ENCODE measurements at regions not wholly inside any gene's neighbourhood (a gene's known extent, or its start where the extent isn't known, plus 50 kb on each side); places are given as distances from the start of the nearest gene placed in this dataset.

DNA sequence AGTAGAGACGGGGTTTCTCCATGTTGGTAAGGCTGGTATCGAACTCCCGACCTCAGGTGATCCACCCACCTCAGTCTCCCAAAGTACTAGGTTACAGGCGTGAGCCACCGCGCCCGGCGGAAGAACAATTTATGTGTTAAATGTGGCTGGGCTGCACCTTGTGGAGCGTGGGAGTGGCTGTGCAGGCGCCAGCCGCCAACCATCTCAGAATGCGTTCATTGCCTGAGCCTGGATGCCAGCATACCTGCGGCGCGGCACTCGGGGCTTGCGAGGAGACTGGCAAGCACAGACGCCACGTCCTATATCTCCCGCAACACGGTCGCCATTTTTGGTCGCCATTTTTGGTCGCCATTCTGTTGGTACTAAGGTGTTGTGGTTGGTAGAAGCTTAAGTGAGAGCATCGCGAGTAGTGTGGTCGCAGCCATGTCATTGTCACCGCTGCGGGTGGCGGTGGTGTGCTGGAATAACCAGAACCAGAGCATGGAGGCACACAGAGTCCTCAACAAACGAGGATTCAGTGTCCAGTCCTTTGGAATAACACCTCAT is 193.6 kb upstream of the HTR2C start:
- CTCF ChIA-PET: interaction anchor here (0.6 kb wide), 1 partner anchor 15 kb away, joined by 3 read pairs; no protein-coding TSS in a partner anchor
- BruUV-seq (replicated peaks): no TSS peak
- Mint-ChIP-seq H3K27ac (ENCODE audit: low read depth, unreplicated experiment) (no peak overlapping the region), H3K9me3 (ENCODE audit: unreplicated experiment) (peaks cover 2% of the 10 kb centered on the region), H3K4me3 (ENCODE audit: unreplicated experiment) (no peak overlapping the region), H3K36me3 (ENCODE audit: insufficient read depth, unreplicated experiment) (no peaks in the 10 kb centered on the region), H3K27me3 (ENCODE audit: insufficient read depth, unreplicated experiment) (peaks cover 16% of the 10 kb centered on the region), H3K4me1 (ENCODE audit: insufficient read depth, unreplicated experiment) (no peaks in the 10 kb centered on the region)
- POLR2A ChIA-PET: no interaction called here
- no peak for DNase-seq (ENCODE audit: unreplicated experiment)
- TF ChIP-seq, protein P1, sequence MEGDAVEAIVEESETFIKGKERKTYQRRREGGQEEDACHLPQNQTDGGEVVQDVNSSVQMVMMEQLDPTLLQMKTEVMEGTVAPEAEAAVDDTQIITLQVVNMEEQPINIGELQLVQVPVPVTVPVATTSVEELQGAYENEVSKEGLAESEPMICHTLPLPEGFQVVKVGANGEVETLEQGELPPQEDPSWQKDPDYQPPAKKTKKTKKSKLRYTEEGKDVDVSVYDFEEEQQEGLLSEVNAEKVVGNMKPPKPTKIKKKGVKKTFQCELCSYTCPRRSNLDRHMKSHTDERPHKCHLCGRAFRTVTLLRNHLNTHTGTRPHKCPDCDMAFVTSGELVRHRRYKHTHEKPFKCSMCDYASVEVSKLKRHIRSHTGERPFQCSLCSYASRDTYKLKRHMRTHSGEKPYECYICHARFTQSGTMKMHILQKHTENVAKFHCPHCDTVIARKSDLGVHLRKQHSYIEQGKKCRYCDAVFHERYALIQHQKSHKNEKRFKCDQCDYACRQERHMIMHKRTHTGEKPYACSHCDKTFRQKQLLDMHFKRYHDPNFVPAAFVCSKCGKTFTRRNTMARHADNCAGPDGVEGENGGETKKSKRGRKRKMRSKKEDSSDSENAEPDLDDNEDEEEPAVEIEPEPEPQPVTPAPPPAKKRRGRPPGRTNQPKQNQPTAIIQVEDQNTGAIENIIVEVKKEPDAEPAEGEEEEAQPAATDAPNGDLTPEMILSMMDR (IDR thresholded peaks at IDR 0.05; ENCODE audit: unreplicated experiment): no peak
- intact Hi-C loops (cut with micrococcal nuclease): no loop called here

Measured in MCF 10A (cell line).